Posterior vena cava (tissue), 2 donors: ENCODE measurements at regions not wholly inside any gene's neighbourhood (a gene's known extent, or its start where the extent isn't known, plus 50 kb on each side); places are given as distances from the start of the nearest gene placed in this dataset.
"Not testable (repeated sequence)": the region's sequence is repeated elsewhere in the genome, so short reads cannot be mapped to it uniquely, and the experiment has no call there.

Source experiments
- DNase-seq: peaks from one replicate; pipeline ENCODE4 v3.0.0-alpha.2; 2020; ENCODE audit warnings: low spot score
- intact Hi-C, 2 donors: fragments of 100-400 bp; cut with DNase I; formaldehyde crosslinking; loops; one replicate each; pipeline versions ENCODE4 v1.14.1 to v1.14.2; 2022 to 2023
- donor health status: DM: yes; HTN: yes; CAD: no.
- donor health status: DM: yes; HTN: yes; CAD: no.

DNA sequence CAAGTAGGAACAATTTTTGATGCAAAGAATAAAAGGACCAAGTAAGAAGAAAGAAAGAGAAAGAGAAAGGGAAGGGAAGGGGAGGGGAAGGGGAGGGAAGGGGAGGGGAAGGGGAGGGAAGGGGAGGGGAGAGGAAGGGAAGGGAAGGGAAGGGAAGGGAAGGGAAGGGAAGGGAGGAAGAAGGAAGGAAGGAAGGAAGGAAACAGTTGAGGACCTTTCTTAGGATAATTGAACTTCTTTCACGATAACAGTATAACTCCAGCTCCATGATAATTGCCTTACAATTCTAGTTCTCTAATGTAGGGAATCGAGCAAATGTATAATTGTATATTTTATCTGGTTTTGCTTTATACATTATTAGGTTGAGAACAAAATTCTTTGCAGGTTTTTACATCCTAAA is 556.2 kb upstream of the PCDH10 start:
- DNase-seq, result no peak
- intact Hi-C loops, result no loop called here

DNA sequence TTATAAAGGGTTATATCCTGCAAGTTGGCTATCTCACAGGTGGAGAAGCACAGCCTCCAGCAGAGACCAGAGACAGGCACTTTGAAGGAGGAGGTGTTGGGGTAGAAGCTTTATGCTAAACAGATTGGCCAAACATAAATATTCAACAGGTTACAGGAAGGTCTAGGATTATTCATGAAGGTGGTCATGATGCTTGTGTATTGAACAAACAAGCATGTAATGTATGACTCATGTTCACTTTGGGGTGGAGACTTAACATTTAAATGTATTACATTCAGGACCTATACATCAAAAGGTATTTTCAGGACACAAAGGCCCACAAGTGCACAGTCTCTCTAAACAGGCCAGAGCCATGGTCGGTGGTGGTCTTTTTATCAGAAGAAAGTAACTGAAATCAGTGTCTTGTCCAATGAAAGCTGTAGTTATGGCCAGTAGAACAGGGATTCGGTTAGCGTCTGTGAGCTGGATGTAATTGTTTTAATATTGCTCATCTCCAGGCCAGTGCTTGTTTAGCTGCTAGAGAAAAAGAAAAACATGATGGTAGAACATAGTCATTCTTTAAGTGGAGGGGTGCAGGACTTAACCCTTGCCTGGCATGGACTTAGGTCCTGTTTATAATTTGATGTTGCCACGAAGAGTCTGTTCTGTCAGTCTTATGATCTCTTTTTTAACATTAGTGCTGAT is 555.2 kb upstream of the PCDH10 start:
- intact Hi-C loops, result no loop called here
- DNase-seq, result no peak

DNA sequence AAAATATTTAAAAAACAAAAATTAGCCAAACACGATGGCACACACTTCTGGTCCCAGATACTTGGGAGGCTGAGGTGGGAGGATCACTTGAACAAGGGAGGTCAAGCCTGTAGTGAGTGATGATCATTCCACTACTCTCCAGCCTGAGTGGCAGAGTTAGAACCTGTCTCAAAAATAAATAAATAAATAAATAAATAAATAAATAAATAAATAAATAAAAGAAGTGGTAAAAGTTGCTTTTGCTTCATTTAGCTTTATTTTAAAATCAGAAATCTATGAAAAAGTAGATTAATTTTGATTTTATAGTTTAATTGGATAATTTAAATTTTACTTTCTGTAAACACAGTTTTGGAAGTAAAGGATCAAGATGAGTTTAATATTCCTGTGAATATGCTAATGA is 552.9 kb upstream of the PCDH10 start:
- DNase-seq, result no peak
- intact Hi-C loops, result loop anchor here in 1 of 2 donors (5.0 kb wide), 1 partner anchor 84 kb away; no protein-coding TSS in a partner anchor

GRCh38 chr4:132605551-132605950 is 543.5 kb upstream of the PCDH10 start:
- intact Hi-C loops, result no loop called here
- DNase-seq, result no peak

- intact Hi-C loops, result no loop called here
- DNase-seq, result no peak
Observed at GRCh38 chr4:132614682-132615081, 534.4 kb upstream of the PCDH10 start.

DNA sequence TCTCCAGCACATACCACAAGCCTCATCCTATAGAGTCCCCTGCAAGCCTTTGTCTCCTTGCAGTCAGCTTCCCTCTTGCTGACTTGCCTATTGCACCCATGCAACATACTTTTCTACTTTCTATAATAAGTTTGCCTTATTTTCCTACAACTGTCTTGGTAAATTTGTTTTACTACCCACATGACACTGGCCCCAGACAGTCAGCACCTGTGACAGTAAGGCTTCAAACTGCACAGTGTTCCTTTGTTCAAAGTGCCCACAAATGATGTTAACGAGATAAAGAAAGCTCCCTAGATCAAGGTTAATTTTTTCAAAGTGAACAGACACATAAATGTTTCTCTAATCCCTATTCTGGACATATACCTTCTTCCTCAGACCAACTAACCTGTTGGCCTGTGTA is 529.1 kb upstream of the PCDH10 start:
- intact Hi-C loops, result no loop called here
- DNase-seq, result no peak

DNA sequence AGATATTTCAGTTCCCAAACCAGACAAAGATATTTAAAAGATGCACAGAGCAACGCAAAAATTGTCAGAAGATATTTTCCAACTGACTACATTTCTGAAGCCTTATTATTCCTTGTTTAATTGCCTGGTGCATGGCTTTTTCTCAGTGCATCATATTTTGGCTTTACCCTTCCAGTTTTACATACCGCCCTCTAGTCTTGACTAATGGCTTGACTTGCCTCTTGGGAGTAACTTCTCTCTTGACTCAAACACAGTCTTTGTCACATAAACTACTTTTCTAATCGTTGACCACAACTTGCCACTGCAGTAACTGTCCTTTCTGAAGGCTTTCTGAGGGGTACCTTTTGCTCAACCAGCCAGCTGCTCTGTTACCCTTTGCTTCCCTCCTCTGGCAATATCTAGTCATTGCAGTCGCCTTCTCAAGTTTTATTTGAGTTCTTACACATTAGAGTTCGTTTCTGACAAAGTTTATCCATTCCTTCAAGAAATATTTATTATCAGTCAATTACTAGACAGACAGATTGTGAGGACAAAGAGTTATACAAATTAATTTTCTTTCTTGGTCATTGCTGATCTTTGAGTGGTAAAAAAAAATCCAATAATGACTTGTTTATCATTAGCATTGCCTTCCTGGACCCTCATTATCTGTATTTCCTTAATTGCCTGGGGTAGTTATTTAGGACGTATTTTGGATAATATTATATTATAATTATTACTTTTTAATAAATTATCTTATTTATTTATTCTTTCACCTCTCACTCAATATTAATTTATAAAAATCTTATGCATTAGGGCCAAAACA is 506.9 kb upstream of the PCDH10 start:
- DNase-seq, result no peak
- intact Hi-C loops, result no loop called here

DNA sequence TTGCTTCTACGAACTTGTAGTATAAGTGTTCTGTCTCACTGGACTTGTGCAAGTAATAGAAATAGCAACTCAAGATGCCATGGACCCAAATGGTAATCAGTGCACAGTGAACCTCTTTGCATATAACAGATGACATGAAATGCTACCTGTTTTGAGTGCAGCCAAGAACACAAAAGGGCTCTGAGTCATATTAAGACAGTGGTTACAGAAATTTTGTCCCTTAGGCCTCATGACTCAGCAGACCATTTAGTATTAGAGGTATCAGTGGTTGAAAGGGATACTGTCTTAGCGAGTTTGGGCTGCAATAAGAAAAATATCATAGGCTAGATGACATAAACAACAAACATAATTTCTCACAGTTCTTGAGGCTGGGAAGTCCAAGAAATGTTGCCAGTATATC is 502.9 kb upstream of the PCDH10 start:
- intact Hi-C loops, result no loop called here
- DNase-seq, result no peak

DNA sequence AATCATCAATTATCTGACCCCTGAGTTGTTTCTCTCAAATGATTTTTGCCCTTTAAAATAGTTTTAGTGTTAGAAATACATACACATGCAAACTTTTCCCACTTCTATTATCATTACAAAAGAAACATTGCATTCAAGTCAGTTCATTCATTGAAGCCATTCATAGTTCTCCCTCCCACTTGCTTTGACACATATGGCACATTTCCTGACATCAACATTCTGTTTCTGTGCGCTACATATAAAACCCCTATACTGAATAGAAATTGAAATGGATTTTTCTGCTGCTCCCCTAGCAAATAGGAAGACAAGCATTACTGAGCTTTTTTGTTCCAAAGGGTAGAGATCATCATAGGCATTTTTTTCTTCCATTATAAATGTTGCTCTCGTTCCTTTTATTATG is 497.9 kb upstream of the PCDH10 start:
- intact Hi-C loops, result no loop called here
- DNase-seq, result no peak

- DNase-seq, result no peak
- intact Hi-C loops, result no loop called here
Observed at GRCh38 chr4:132660181-132660580, 488.9 kb upstream of the PCDH10 start.

DNA sequence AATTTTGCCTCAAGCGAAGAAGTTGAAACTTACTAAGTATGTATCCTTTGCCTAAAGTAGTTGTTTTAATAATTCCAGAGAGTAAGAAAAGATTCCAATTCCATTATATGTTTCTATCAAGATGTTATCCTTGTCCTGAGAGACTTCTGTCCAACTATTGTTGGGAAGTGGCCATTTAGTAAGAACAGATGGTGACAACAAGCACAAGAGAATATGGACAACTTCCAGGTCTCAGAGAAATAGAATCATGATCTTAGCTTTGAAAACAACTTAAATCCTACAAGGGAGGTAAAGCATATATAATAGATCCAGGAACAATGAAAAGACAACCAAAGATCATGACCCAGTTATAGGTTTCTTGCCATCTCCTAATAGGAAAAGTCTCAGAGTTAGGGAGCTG is 486.6 kb upstream of the PCDH10 start:
- no peak for DNase-seq
- intact Hi-C loops, result no loop called here

DNA sequence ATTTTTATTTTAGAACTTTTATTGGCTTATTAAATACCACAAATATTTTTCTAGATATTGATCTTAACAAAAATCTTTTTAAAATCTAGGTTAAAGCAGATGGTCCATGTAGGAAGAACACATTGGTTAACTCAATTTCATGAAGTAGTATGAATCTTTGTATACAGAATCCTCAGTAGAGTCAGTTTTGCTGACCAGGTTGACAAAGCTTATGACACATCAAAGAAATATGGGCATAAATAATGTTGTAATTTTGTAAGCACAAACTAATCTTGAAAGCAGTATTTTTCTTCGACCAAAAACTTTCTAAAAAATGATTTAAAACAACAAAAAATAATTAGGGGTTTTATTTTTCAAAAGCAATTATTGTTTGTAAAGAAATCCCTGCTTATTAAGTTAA is 479.3 kb upstream of the PCDH10 start:
- intact Hi-C loops, result no loop called here

DNA sequence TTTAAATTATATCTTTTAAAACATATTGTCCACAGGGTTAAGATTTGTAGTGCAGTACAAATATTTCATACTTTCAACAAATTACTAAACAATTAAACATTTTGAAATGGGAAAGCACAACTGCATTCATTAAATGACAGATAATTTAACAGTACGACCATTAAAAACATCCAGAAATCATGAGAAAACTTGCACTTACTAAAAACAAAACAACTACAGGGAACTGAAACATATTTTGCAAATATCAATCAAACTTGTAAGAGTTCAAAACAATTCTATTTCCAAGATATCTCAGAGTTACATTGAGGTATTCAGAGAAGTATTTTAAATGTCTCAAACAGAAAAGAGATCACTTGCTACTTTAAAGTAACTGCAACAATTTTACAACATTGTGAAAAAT is 478.5 kb upstream of the PCDH10 start:
- DNase-seq, result no peak
- intact Hi-C loops, result no loop called here

More for the DNA sequence above, 479.3 kb upstream of the PCDH10 start:
- no peak for DNase-seq

GRCh38 chr4:132683957-132684356 is 465.1 kb upstream of the PCDH10 start:
- intact Hi-C loops, result no loop called here
- DNase-seq, result no peak

- intact Hi-C loops, result no loop called here
- no peak for DNase-seq
Observed at GRCh38 chr4:132691026-132691425, 458.1 kb upstream of the PCDH10 start.

DNA sequence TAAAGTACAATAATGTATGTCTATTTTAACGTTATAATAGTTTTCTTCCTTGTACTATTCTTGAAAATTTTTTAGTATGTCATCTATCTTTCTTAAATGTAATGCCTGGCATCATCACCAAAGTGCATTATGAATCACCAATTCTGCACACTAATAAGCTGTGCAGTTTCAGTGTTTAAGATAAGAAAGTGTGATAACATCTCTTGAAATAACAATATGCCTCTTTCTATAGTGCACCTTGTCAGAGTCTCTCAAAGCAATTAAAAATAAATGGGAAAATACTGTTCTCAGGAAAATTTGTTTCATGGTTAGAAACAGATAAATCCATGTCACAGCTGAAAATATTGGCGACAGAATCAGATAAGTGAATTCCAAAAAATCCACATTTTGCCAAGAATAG is 457.4 kb upstream of the PCDH10 start:
- intact Hi-C loops, result no loop called here
- DNase-seq, result no peak

GRCh38 chr4:132694775-132695174 is 454.3 kb upstream of the PCDH10 start:
- intact Hi-C loops, result no loop called here

GRCh38 chr4:132697505-132697904 is 451.6 kb upstream of the PCDH10 start:
- intact Hi-C loops, DNase-seq: not testable (repeated sequence)

More at GRCh38 chr4:132694775-132695174, 454.3 kb upstream of the PCDH10 start:
- DNase-seq, result no peak

DNA sequence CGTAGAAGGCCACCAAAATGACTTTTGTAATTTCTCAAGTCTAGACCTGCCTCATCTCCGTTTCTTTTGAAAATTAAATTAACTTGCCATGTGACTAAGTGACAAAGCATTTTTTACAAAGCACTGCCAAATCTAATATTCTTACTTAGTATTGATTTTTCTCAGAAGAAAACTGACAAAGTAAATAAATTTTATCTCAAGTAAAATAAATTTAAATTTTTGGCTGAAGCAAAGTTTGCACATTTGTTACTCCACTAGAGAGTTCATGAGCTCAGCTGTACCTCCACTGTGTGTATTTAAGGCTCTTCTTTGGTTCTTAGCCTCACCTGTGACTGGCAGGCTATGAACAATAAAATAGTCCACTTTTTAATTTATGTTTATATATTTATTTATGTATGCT is 441.1 kb upstream of the PCDH10 start:
- intact Hi-C loops, result no loop called here
- DNase-seq, result no peak

GRCh38 chr4:132709056-132709455 is 440.0 kb upstream of the PCDH10 start:
- intact Hi-C loops, result no loop called here
- DNase-seq, result no peak

GRCh38 chr4:132710971-132711370 is 438.1 kb upstream of the PCDH10 start:
- intact Hi-C loops, result no loop called here
- DNase-seq, result no peak
